HG03135 (cell line): ENCODE measurements at regions not wholly inside any gene's neighbourhood (a gene's known extent, or its start where the extent isn't known, plus 50 kb on each side); places are given as distances from the start of the nearest gene placed in this dataset.

Experiments
- ATAC-seq: cut with Tn5 transposase; IDR thresholded peaks from one replicate; pipeline ENCODE4 v1.9.1; 2021; ENCODE audit warnings: mild to moderate bottlenecking, moderate library complexity; ENCODE audit not compliant: unreplicated experiment

- ATAC-seq: no peak
Measured at GRCh38 chr2:181146171-181146570, 165.8 kb downstream of the UBE2E3 start.

- ATAC-seq: no peak
Measured at GRCh38 chr2:181149056-181149455, 168.7 kb downstream of the UBE2E3 start.

GRCh38 chr2:181152226-181152625 is 171.8 kb downstream of the UBE2E3 start:
- no peak for ATAC-seq

GRCh38 chr2:181152701-181153100 is 172.3 kb downstream of the UBE2E3 start:
- no peak for ATAC-seq

- no peak for ATAC-seq
Measured at GRCh38 chr2:181153886-181154285, 173.5 kb downstream of the UBE2E3 start.

- ATAC-seq: no peak
Measured at GRCh38 chr2:181157326-181157725, 176.9 kb downstream of the UBE2E3 start.

GRCh38 chr2:181158427-181158826 is 178.0 kb downstream of the UBE2E3 start:
- no peak for ATAC-seq

GRCh38 chr2:181161615-181162014 is 181.2 kb downstream of the UBE2E3 start:
- ATAC-seq: no peak

- no peak for ATAC-seq
Measured at GRCh38 chr2:181163139-181163538, 182.7 kb downstream of the UBE2E3 start.

- no peak for ATAC-seq
Measured at GRCh38 chr2:181163691-181164090, 183.3 kb downstream of the UBE2E3 start.

GRCh38 chr2:181164699-181165098 is 184.3 kb downstream of the UBE2E3 start:
- peak; percentile 56 for ATAC-seq

GRCh38 chr2:181165199-181165868 is 184.9 kb downstream of the UBE2E3 start:
- peak; percentile 71 for ATAC-seq

- no peak for ATAC-seq
Measured at GRCh38 chr2:181169503-181169902, 189.1 kb downstream of the UBE2E3 start.

- no peak for ATAC-seq
Measured at GRCh38 chr2:181170256-181170655, 189.9 kb downstream of the UBE2E3 start.

- no peak for ATAC-seq
Measured at GRCh38 chr2:181172676-181173075, 192.3 kb downstream of the UBE2E3 start.

GRCh38 chr2:181174611-181175580 is 194.5 kb downstream of the UBE2E3 start:
- ATAC-seq: no peak

GRCh38 chr2:181176540-181176939 is 196.1 kb downstream of the UBE2E3 start:
- ATAC-seq: no peak

- ATAC-seq: no peak
Measured at GRCh38 chr2:181177376-181177775, 197.0 kb downstream of the UBE2E3 start.

- ATAC-seq: no peak
Measured at GRCh38 chr2:181178130-181178529, 197.7 kb downstream of the UBE2E3 start.

- no peak for ATAC-seq
Measured at GRCh38 chr2:181178823-181179412, 198.5 kb downstream of the UBE2E3 start.

GRCh38 chr2:181183878-181184542 is 203.6 kb downstream of the UBE2E3 start:
- ATAC-seq: peak; percentile 96
